ENCODE measurements at regions not wholly inside any gene's neighbourhood (a gene's known extent, or its start where the extent isn't known, plus 50 kb on each side); places are given as distances from the start of the nearest gene placed in this dataset.
"Not testable (repeated sequence)": the region's sequence is repeated elsewhere in the genome, so short reads cannot be mapped to it uniquely, and the experiment has no call there.

DNA sequence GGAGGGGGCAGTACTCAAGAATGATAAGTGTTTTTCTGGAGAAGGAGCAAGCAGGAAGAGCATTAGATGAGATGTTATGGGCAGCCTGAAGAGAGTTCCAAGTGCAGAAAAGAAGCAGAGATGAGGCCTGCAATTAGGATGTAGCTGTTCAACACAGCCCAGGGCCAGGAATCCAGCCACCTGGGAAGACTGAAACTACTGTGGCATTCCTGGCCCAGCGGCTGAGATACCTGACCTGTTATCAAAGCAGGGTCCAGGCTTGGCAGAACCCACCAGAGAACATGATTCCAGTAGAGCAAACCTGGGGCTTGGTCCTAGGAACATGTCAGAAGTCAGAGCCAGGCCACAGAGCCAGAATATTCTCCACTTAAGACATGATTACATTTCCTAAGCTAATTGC is 73.3 kb upstream of the LRCH1 start:
- TF ChIP-seq CTCF (IDR thresholded peaks at IDR 0.05; ENCODE audit: low read depth, low read length) = no peak
- H3K4me3 ChIP-seq (ENCODE audit: low read depth, low read length) = no peak overlapping the region
- in situ Hi-C loops (cut with HindIII; ENCODE audit: low sequenced_read_pairs) = no loop called here
- no peak for DNase-seq (ENCODE audit: low read depth, low spot score)

DNA sequence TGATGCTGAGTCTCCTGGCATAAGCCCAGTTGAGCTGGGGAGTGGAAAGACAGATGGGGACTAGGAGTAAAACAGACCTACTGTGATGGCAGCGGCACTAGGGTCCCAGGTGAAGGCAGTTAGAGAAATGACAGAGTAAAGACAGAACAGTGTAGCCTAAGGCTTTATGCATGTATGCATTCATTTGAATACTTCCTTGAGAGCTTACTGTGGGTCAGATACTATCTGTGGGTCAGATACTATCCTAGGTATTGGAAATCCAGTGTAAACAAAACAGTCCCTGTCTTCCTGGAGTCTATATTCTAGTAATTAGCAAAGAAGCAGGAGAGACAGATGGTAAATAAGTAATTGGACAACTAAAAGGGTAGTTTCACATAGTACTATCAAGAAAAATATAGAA is 73.7 kb upstream of the LRCH1 start:
- no peak for TF ChIP-seq CTCF (IDR thresholded peaks at IDR 0.05; ENCODE audit: low read depth, low read length)
- no peak overlapping the region for H3K4me3 ChIP-seq (ENCODE audit: low read depth, low read length)
- in situ Hi-C loops (cut with HindIII; ENCODE audit: low sequenced_read_pairs) = no loop called here
- no peak for DNase-seq (ENCODE audit: low read depth, low spot score)

- no peak for DNase-seq (ENCODE audit: low read depth, low spot score)
- no peak for TF ChIP-seq CTCF (IDR thresholded peaks at IDR 0.05; ENCODE audit: low read depth, low read length)
- H3K4me3 ChIP-seq (ENCODE audit: low read depth, low read length) = no peak overlapping the region
- in situ Hi-C loops (cut with HindIII; ENCODE audit: low sequenced_read_pairs) = no loop called here
Observed at GRCh38 chr13:46478651-46479050, 74.3 kb upstream of the LRCH1 start.

- in situ Hi-C loops (cut with HindIII; ENCODE audit: low sequenced_read_pairs) = no loop called here
- no peak overlapping the region for H3K4me3 ChIP-seq (ENCODE audit: low read depth, low read length)
- DNase-seq (ENCODE audit: low read depth, low spot score) = no peak
- TF ChIP-seq CTCF (IDR thresholded peaks at IDR 0.05; ENCODE audit: low read depth, low read length) = no peak
Observed at GRCh38 chr13:46476174-46476573, 76.8 kb upstream of the LRCH1 start.

GRCh38 chr13:46475541-46475991 is 77.4 kb upstream of the LRCH1 start:
- DNase-seq (ENCODE audit: low read depth, low spot score) = peak; percentile 40
- TF ChIP-seq CTCF (IDR thresholded peaks at IDR 0.05; ENCODE audit: low read depth, low read length) = no peak
- no peak overlapping the region for H3K4me3 ChIP-seq (ENCODE audit: low read depth, low read length)
- in situ Hi-C loops (cut with HindIII; ENCODE audit: low sequenced_read_pairs) = no loop called here

DNA sequence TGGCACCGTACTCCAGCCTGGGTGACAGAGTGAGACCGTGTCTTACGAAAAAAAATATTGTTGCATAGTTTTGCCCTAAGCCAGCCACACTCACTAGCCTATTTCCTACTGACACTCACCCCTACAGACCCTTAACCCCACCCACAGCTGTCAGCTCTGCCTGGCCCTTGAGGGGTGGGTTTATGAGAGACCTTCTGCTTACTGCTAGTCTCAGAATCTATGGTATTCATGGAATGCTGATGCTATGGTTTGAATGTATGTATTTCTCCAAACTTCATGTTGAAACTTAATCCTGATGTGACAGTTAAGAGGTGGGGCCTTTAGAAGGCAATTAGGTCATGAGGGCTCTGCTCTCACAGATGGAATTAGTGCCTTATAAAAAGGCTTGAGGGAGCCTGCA is 79.2 kb upstream of the LRCH1 start:
- no peak for DNase-seq (ENCODE audit: low read depth, low spot score)
- no peak overlapping the region for H3K4me3 ChIP-seq (ENCODE audit: low read depth, low read length)
- in situ Hi-C loops (cut with HindIII; ENCODE audit: low sequenced_read_pairs) = no loop called here
- no peak for TF ChIP-seq CTCF (IDR thresholded peaks at IDR 0.05; ENCODE audit: low read depth, low read length)

GRCh38 chr13:46472384-46472783 is 80.6 kb upstream of the LRCH1 start:
- no peak overlapping the region for H3K4me3 ChIP-seq (ENCODE audit: low read depth, low read length)
- no peak for TF ChIP-seq CTCF (IDR thresholded peaks at IDR 0.05; ENCODE audit: low read depth, low read length)
- DNase-seq (ENCODE audit: low read depth, low spot score) = no peak
- in situ Hi-C loops (cut with HindIII; ENCODE audit: low sequenced_read_pairs) = no loop called here

GRCh38 chr13:46469699-46470098 is 82.6 kb upstream of the RUBCNL start:
- in situ Hi-C loops (cut with HindIII; ENCODE audit: low sequenced_read_pairs); H3K4me3 ChIP-seq (ENCODE audit: low read depth, low read length); DNase-seq (ENCODE audit: low read depth, low spot score): not testable (repeated sequence)

All from astrocyte of the spinal cord (primary cell).